T-helper 1 cell treated with Interleukin-12 subunit alpha and Interleukin-12 subunit beta and Interleukin-4 antibody, amounts not matched to agents 30 ng/mL and 1 ng/mL, for 36 hours (primary cell): ENCODE measurements at regions not wholly inside any gene's neighbourhood (a gene's known extent, or its start where the extent isn't known, plus 50 kb on each side); places are given as distances from the start of the nearest gene placed in this dataset.

Source experiments
- intact Hi-C: fragments of 100-400 bp; cut with micrococcal nuclease; formaldehyde crosslinking; loops from one replicate; pipeline ENCODE4 v1.15.1; 2024

- intact Hi-C loops, result no loop called here
Observed at GRCh38 chr22:49274754-49275380, 552.8 kb downstream of the BRD1 start.

GRCh38 chr22:49272546-49273125 is 555.0 kb downstream of the BRD1 start:
- intact Hi-C loops, result no loop called here

- intact Hi-C loops, result no loop called here
Observed at GRCh38 chr22:49271831-49272230, 555.8 kb downstream of the BRD1 start.

- intact Hi-C loops, result no loop called here
Observed at GRCh38 chr22:49271369-49271727, 556.3 kb downstream of the BRD1 start.

- intact Hi-C loops, result no loop called here
Observed at GRCh38 chr22:49270595-49271368, 556.9 kb downstream of the BRD1 start.

- intact Hi-C loops, result no loop called here
Observed at GRCh38 chr22:49269928-49270327, 557.7 kb downstream of the BRD1 start.

- intact Hi-C loops, result no loop called here
Observed at GRCh38 chr22:49269371-49269770, 558.3 kb downstream of the BRD1 start.

- intact Hi-C loops, result no loop called here
Observed at GRCh38 chr22:49268924-49269323, 558.7 kb downstream of the BRD1 start.

- intact Hi-C loops, result no loop called here
Observed at GRCh38 chr22:49267996-49268395, 559.7 kb downstream of the BRD1 start.

GRCh38 chr22:49266561-49267519 is 560.8 kb downstream of the BRD1 start:
- intact Hi-C loops, result no loop called here

GRCh38 chr22:49264696-49265095 is 563.0 kb downstream of the BRD1 start:
- intact Hi-C loops, result no loop called here

GRCh38 chr22:49263101-49263500 is 564.6 kb downstream of the BRD1 start:
- intact Hi-C loops, result no loop called here

- intact Hi-C loops, result no loop called here
Observed at GRCh38 chr22:49262167-49262566, 565.5 kb downstream of the BRD1 start.

GRCh38 chr22:49261616-49262015 is 566.1 kb downstream of the BRD1 start:
- intact Hi-C loops, result no loop called here

GRCh38 chr22:49260681-49261580 is 566.7 kb downstream of the BRD1 start:
- intact Hi-C loops, result no loop called here

- intact Hi-C loops, result no loop called here
Observed at GRCh38 chr22:49259839-49260615, 567.6 kb downstream of the BRD1 start.

- intact Hi-C loops, result no loop called here
Observed at GRCh38 chr22:49258107-49259010, 569.3 kb downstream of the BRD1 start.

- intact Hi-C loops, result no loop called here
Observed at GRCh38 chr22:49257551-49257961, 570.1 kb downstream of the BRD1 start.
